GM12878 (cell line): ENCODE measurements at regions not wholly inside any gene's neighbourhood (a gene's known extent, or its start where the extent isn't known, plus 50 kb on each side); places are given as distances from the start of the nearest gene placed in this dataset.

Experiments used
- ATAC-seq: fragments of 200-7000 bp; cut with Tn5 transposase; 3 replicates; pipeline ENCODE4 v1.9.1; 2020; ENCODE audit warnings: mild to moderate bottlenecking, moderate library complexity
- BruUV-seq: library from RNA; stranded (reverse); fragments of 400-500 nt; replicated peaks from 2 replicates; lab custom pipeline; 2021; lab: Mats Ljungman, UMichigan
- CTCF ChIA-PET: fragments of 300-600 bp; sonication (Branson Sonifier 250); formaldehyde crosslinking; extraction: SDS; loops from one replicate; lab custom pipeline; 2021; ENCODE audit warnings: inconsistent platforms; lab: Yijun Ruan, JAX
- POLR2A ChIA-PET: fragments of 350-600 bp; formaldehyde crosslinking; extraction: SDS; loops from one replicate; lab custom pipeline; 2021; ENCODE audit warnings: inconsistent platforms; lab: Charles Lee
- RAD21 ChIA-PET: fragments of 300-600 bp; sonication (Branson Sonifier 250); formaldehyde crosslinking; loops from one replicate; lab custom pipeline; 2023; ENCODE audit warnings: antibody characterized with exemption; ENCODE audit not compliant: unreplicated experiment; lab: Charles Lee
- SMC1A ChIA-PET: fragments of 300-600 bp; sonication (Branson Sonifier 250); formaldehyde crosslinking; loops from one replicate; lab custom pipeline; 2023; ENCODE audit not compliant: unreplicated experiment, uncharacterized antibody; lab: Charles Lee
- DNase-seq: peaks from one replicate; pipeline ENCODE4 v3.0.0-alpha.2; 2011; ENCODE audit warnings: low read depth, low spot score
- FAIRE-seq: peaks from 3 replicates; lab custom pipeline; 2011; peaks lifted over from hg19 to GRCh38; lab: Jason Lieb, UNC
- H2AFZ ChIP-seq: 2 replicates; pipeline ENCODE4 v1.6.0; 2011; ENCODE audit warnings: low read depth, low read length, control low read depth; ENCODE audit not compliant: control insufficient read depth
- H3K27ac ChIP-seq: 2 replicates; pipeline ENCODE4 v1.5.1; 2011; ENCODE audit warnings: control low read depth; ENCODE audit not compliant: control insufficient read depth, insufficient read depth
- H3K27me3 ChIP-seq, 2 experiments: replicated peaks in 1 of 2; 2 replicates each; pipeline versions ENCODE4 v1.6.0 to v1.6.1; 2011; ENCODE audit warnings: low read length in 1 of 2; ENCODE audit not compliant: control insufficient read depth in 2 of 2, insufficient read depth in 2 of 2
- H3K36me3 ChIP-seq, 2 experiments: 2 replicates each; pipeline ENCODE4 v1.5.1; 2011; ENCODE audit warnings: low read length in 1 of 2; ENCODE audit not compliant: control insufficient read depth in 2 of 2, insufficient read depth in 2 of 2
- H3K4me1 ChIP-seq: 2 replicates; pipeline ENCODE4 v1.6.1; 2011; ENCODE audit warnings: mild to moderate bottlenecking, low read length, moderate library complexity, mixed read lengths; ENCODE audit not compliant: control insufficient read depth, insufficient read depth
- H3K4me2 ChIP-seq: 2 replicates; pipeline ENCODE4 v1.6.0; 2011; ENCODE audit warnings: control low read depth; ENCODE audit not compliant: control insufficient read depth, insufficient read depth
- H3K4me3 ChIP-seq: fragments of 200-600 bp; sonication (generic); 2 replicates; pipeline ENCODE4 v1.5.1; 2016
- H3K79me2 ChIP-seq: 2 replicates; pipeline ENCODE4 v1.6.0; 2011; ENCODE audit warnings: low read length; ENCODE audit not compliant: control insufficient read depth, insufficient read depth
- H3K9ac ChIP-seq: 2 replicates; pipeline ENCODE4 v1.8.0; 2011; ENCODE audit warnings: low read length, control low read depth, mixed read lengths; ENCODE audit not compliant: control insufficient read depth, insufficient read depth
- H3K9me3 ChIP-seq: replicated peaks from 3 replicates; pipeline ENCODE4 v1.5.1; 2011; ENCODE audit warnings: mild to moderate bottlenecking, low read length; ENCODE audit not compliant: control insufficient read depth, insufficient read depth
- H4K20me1 ChIP-seq: 2 replicates; pipeline ENCODE4 v1.6.0; 2011; ENCODE audit not compliant: control insufficient read depth, insufficient read depth
- ATF7 ChIP-seq: fragments of 450-650 bp; IDR thresholded peaks from 2 replicates; pipeline ENCODE4 v1.6.1; 2016; ENCODE audit warnings: low read depth, mild to moderate bottlenecking
- CEBPB ChIP-seq, 2 experiments: fragments of 150-350 bp in 1 of 2; IDR thresholded peaks; 2 replicates each; pipeline ENCODE4 v1.6.1; 2012 to 2014; ENCODE audit warnings: low read depth in 2 of 2, low read length in 2 of 2, borderline replicate concordance in 1 of 2, inconsistent platforms in 1 of 2
- E2F8 ChIP-seq: fragments of 450-650 bp; IDR thresholded peaks from 2 replicates; pipeline ENCODE4 v1.6.1; 2018; ENCODE audit warnings: mild to moderate bottlenecking, low read depth, moderate library complexity; ENCODE audit not compliant: partially characterized antibody
- EP300 ChIP-seq, 2 experiments: fragments of 150-350 bp in 1 of 2; IDR thresholded peaks; 2 replicates each; pipeline ENCODE4 v1.6.1; 2011 to 2012; ENCODE audit warnings: low read depth in 2 of 2, low read length in 2 of 2, borderline replicate concordance in 1 of 2, improper control_type of control experiment in 1 of 2, inconsistent platforms in 1 of 2; ENCODE audit not compliant: control insufficient read depth in 1 of 2
- FOXM1 ChIP-seq: IDR thresholded peaks from 2 replicates; pipeline ENCODE4 v1.6.1; 2012; ENCODE audit warnings: low read depth, mild to moderate bottlenecking, inconsistent platforms, low read length, moderate library complexity
- IRF5 ChIP-seq: fragments of 450-650 bp; IDR thresholded peaks from 2 replicates; pipeline ENCODE4 v1.6.1; 2017; ENCODE audit warnings: borderline replicate concordance
- KDM1A ChIP-seq: fragments of 200-600 bp; sonication (generic); IDR thresholded peaks from 2 replicates; pipeline ENCODE4 v1.6.1; 2016; ENCODE audit warnings: borderline replicate concordance
- MEF2B ChIP-seq: fragments of 450-650 bp; IDR thresholded peaks from 2 replicates; pipeline ENCODE4 v1.6.1; 2018; ENCODE audit warnings: mild to moderate bottlenecking, moderate library complexity; ENCODE audit not compliant: partially characterized antibody, poor library complexity, severe bottlenecking
- NFYB ChIP-seq: IDR thresholded peaks from 2 replicates; pipeline ENCODE4 v1.6.1; 2011; ENCODE audit warnings: low read depth, mild to moderate bottlenecking, low read length, improper control_type of control experiment, moderate library complexity; ENCODE audit not compliant: insufficient read depth
- PKNOX1 ChIP-seq: fragments of 450-650 bp; IDR thresholded peaks from 2 replicates; pipeline ENCODE4 v1.6.1; 2016; ENCODE audit warnings: mild to moderate bottlenecking
- POLR2AphosphoS5 ChIP-seq: IDR thresholded peaks from 2 replicates; pipeline ENCODE4 v1.6.1; 2011; ENCODE audit warnings: mild to moderate bottlenecking, low read length, inconsistent platforms
- SMAD5 ChIP-seq: IDR thresholded peaks from 2 replicates; pipeline ENCODE4 v1.6.1; 2016; ENCODE audit warnings: antibody characterized with exemption, low read depth
- SMARCA5 ChIP-seq: fragments of 450-650 bp; IDR thresholded peaks from 2 replicates; pipeline ENCODE4 v1.6.1; 2017; ENCODE audit warnings: mild to moderate bottlenecking
- STAT3 ChIP-seq: IDR thresholded peaks from 2 replicates; pipeline ENCODE4 v1.6.1; 2011; ENCODE audit warnings: low read depth, low read length, improper control_type of control experiment
- ZBTB4 ChIP-seq: fragments of 450-650 bp; formaldehyde crosslinking; IDR thresholded peaks from 2 replicates; pipeline ENCODE4 v1.4.0; 2022; ENCODE audit warnings: mild to moderate bottlenecking, moderate library complexity
- ZNF24 ChIP-seq: fragments of 450-650 bp; IDR thresholded peaks from 2 replicates; pipeline ENCODE4 v1.6.1; 2017; ENCODE audit warnings: antibody characterized with exemption, mild to moderate bottlenecking
- ZZZ3 ChIP-seq: IDR thresholded peaks from 2 replicates; pipeline ENCODE4 v1.6.1; 2011; ENCODE audit warnings: low read depth; ENCODE audit not compliant: control insufficient read depth, insufficient read length
- in situ Hi-C: fragments of 300-500 bp; cut with MboI; formaldehyde crosslinking; loops from 9 replicates; pipeline ENCODE4 v1.14.3; 2018; ENCODE audit warnings: mixed read lengths
- intact Hi-C: fragments of 100-400 bp; cut with micrococcal nuclease; formaldehyde crosslinking; loops from one replicate; pipeline ENCODE4 v1.14.2; 2022; ENCODE audit not compliant: unreplicated experiment

GRCh38 chr9:94169968-94170367, 85.7 kb downstream of the PTPDC1 start:
- peak overlapping the region; percentile 56 for H3K4me2 ChIP-seq
- H3K4me1 ChIP-seq = peaks cover 38% of the 10 kb centered on the region
- in situ Hi-C loops = no loop called here
- H3K36me3 ChIP-seq = peaks cover 2 to 10% of the 10 kb centered on the region in 2 experiments; a peak in 3 of 4 replicates
- H3K9ac ChIP-seq = no peak overlapping the region
- CTCF ChIA-PET = interaction anchor here (1.1 to 1.6 kb wide), 3 partner anchors 12 to 106 kb away, joined by 3 to 7 read pairs (median 4); no protein-coding TSS in a partner anchor
- no peaks in the 10 kb centered on the region; the same call in 1 of the 2 replicates for H4K20me1 ChIP-seq
- no peaks in the 10 kb centered on the region for H3K27me3 ChIP-seq
- DNase-seq = no peak
- POLR2A ChIA-PET = no interaction called here
- intact Hi-C loops = loop anchor here (5.0 to 10.0 kb wide), 2 partner anchors 87 to 715 kb away; partner anchors contain the start of genes FAM120A, FAM120AOS and ZNF169
- RAD21 ChIA-PET = interaction anchor here (1.5 kb wide), 1 partner anchor 12 kb away, joined by 3 read pairs; no protein-coding TSS in a partner anchor
- BruUV-seq = no TSS peak
- FAIRE-seq = no peak
- H2AFZ ChIP-seq = no peak overlapping the region
- H3K9me3 ChIP-seq = no peaks in the 10 kb centered on the region
- no peak overlapping the region for H3K27ac ChIP-seq
- no peak for ATAC-seq
- SMC1A ChIA-PET = interaction anchor here (1.4 kb wide), 1 partner anchor 12 kb away, joined by 6 read pairs; no protein-coding TSS in a partner anchor
- H3K79me2 ChIP-seq = peaks cover 83% of the 10 kb centered on the region
- peak overlapping the region; percentile 89 for H3K4me3 ChIP-seq
- TF ChIP-seq PKNOX1 (no peak), IRF5 (no peak), CEBPB (IDR thresholded peaks at IDR 0.05; ENCODE audit: borderline replicate concordance in 1 of 2, low read depth in 2 of 2, low read length in 2 of 2) (no peak), SMAD5 (no peak), MEF2B (no peak), ZNF24 (no peak), NFYB (no peak), ZBTB4 (CRISPR knock-in tag) (no peak), E2F8 (no peak), KDM1A (no peak), SMARCA5 (no peak), ZZZ3 (no peak), POLR2AphosphoS5 (no peak), FOXM1 (no peak), ATF7 (no peak), EP300 (IDR thresholded peaks at IDR 0.05; ENCODE audit: borderline replicate concordance in 1 of 2, control insufficient read depth in 1 of 2, low read depth in 2 of 2, low read length in 2 of 2) (no peak), STAT3 (no peak)
